Hepatic stellate cell (primary cell): ENCODE measurements at regions not wholly inside any gene's neighbourhood (a gene's known extent, or its start where the extent isn't known, plus 50 kb on each side); places are given as distances from the start of the nearest gene placed in this dataset.
"Not testable (repeated sequence)": the region's sequence is repeated elsewhere in the genome, so short reads cannot be mapped to it uniquely, and the experiment has no call there.

Source experiments
- DNase-seq: peaks from one replicate; pipeline ENCODE4 v3.0.0; 2011; ENCODE audit warnings: low spot score

DNA sequence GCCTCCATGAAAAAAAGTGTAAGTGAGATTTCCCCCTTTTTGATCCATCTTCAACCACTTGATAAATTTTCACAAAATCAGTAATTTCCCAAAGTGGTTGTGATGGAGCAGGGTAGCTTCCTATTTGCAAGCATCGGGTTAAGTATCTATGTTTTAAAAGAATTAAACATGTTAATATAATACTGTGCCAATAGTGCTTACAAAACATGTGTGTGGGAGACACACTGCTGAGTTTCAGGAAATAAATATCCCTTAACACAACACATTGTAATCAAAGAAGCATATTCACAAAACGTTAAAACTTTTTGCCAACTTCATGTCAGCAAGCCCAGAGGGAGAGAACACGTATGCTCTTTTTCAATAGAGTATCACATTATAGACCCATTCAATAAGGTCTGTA is 526.9 kb downstream of the TTLL7 start:
- not testable (repeated sequence) for DNase-seq

DNA sequence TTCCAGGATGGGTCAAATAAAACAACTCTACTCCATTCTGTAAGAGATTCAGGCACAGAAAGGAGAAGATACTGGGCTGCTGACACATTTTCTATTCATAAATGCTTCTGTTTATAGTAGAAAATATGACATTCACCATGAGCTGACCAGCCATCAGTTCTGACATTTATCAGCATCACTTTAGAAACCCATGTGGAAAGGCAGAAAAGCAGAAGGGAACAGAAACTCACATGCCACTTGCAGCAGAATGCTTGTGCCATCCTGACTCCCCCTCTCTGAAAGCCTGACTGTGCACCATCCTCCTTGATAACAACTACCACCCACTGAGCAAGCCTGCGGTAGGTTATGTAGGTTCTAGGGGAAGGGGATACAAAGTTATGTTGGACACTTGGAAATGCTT is 527.7 kb downstream of the TTLL7 start:
- DNase-seq = not testable (repeated sequence)

DNA sequence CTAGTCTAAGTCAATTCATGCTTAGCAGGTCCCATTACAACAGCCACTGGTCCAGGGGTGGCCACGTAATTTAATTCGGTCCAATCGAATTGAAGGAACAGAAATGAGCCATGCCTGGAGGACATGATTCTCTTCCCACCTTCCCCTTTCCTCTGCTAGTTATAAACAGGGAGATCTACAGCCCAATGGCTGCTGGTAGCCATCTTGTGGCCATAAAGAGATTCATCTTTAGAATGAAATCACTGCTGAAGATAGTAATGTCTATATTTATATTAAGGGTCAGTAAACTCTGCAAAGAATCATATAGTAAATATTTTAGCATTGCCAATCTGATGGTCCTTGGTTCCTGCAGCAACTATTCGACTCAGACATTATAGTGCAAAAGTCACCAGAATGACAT is 530.6 kb downstream of the TTLL7 start:
- not testable (repeated sequence) for DNase-seq

GRCh38 chr1:83457735-83458248 is 541.1 kb downstream of the TTLL7 start:
- DNase-seq = not testable (repeated sequence)

GRCh38 chr1:83457281-83457680 is 541.7 kb downstream of the TTLL7 start:
- DNase-seq = not testable (repeated sequence)

GRCh38 chr1:83455753-83456152 is 543.2 kb downstream of the TTLL7 start:
- not testable (repeated sequence) for DNase-seq

DNA sequence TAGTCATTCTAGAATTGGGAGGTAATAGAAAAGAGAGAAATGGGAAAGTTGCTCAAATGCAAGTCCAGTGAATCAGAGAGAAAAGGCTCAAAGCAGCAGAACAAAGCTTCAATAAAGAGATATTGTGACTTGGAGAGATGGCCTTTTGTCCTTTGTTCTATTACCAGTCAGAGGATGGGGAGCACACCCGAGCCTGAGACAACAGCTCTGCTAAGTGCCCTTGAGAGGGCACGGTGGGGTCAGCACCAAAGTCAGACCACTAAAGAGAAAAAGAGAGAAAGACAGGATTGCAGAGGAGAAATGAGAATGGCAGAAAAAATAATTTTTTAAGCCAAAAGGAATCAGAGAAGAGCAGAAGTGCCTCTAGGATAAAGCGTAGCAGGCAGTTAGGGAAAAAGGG is 553.1 kb downstream of the TTLL7 start:
- DNase-seq = not testable (repeated sequence)

DNA sequence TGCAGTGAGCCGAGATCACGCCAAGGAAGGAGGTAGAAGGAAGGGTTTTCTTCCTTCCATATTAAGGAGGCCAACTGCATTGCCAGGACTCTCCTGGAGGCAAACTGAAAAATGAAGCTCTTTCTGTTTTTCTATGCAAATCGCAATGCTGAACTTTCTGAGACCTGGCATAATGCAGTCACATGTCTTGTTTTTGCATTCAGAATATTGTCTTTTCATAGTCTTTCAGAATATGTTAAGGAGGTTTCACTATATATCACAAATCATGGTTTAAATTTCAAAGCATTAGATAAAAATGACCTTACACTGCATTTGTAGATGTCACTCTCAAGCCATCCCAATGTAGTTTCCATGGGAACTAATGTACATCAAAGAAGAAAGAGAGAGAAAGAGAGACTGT is 556.5 kb downstream of the TTLL7 start:
- DNase-seq = not testable (repeated sequence)

DNA sequence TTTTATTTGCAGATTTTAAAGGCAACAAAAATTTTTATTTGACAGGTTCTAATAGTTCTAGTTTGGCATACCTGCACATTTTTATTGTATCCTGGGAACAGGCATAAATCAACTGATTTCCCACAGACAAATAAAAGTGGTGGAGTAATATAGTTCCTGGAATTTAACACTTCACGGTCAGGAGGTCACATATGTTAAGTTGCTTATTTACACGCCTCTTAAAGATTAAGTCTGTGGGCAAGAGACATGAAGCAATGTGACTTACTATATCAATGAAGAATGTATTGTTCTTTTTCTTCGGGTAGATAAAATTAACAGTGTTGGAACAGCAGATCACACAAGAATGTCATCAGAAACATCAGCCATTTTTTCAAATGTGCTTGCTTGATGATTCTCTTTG is 558.3 kb downstream of the TTLL7 start:
- DNase-seq = not testable (repeated sequence)

DNA sequence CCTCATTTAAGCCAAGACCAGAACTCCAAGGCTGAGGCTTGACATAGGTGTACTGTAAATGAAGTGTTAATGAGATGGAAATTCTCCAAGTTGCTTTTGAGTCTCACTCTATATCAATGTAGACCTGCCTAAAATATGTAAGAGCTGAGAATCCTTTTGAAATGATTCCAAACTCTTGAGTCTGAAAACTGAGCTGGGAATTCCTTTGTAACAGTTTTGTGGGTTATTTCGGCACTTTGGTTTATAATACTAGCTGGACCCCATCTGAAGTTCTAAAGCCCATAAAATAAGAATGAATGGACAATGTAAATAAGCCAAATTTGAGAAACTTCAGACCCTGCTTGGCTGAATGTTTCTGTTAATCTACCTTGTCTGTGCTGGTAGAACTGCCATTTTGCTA is 558.9 kb downstream of the TTLL7 start:
- not testable (repeated sequence) for DNase-seq

- DNase-seq = not testable (repeated sequence)
Observed at GRCh38 chr1:83438316-83438715, 560.6 kb downstream of the TTLL7 start.

DNA sequence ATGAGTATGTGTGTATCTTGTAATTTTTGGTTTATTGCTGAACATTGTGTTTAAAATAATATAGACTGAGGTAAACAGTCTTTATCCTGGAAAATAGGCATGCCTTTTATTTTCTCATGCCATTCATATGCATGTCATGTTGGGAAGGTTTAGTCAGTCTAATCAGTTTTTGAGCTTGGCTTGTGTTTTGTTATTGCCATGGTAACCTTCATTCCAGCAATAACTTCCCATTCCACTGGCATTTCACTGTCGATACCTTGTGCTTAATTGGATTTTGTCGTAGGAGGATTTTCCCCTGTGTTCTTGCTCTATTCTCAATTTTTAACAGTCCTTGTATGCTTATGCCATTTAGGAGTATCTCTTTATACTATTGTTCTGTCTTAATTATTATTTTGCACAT is 563.6 kb downstream of the TTLL7 start:
- peak; percentile 1 for DNase-seq

GRCh38 chr1:83427566-83427965 is 571.4 kb downstream of the TTLL7 start:
- DNase-seq = not testable (repeated sequence)

DNA sequence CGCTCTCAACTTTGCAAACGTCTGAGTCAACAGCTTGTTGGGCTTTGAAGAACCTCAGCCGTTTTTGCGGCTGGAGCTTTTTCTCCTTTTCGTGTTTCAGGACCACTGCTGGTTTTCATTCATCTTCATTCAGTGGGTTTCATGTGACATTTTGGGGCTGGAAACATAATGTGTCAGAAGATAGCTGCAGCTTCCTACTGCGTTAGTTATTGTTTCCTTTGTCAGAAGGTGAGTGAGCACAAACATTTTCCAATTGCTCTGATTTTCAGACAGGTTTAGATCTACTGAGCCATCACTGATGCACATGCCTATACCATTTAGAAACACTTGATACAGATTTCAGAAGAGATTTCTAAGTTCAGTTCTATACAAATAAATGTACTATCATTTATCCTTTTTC is 575.5 kb downstream of the TTLL7 start:
- DNase-seq = not testable (repeated sequence)

DNA sequence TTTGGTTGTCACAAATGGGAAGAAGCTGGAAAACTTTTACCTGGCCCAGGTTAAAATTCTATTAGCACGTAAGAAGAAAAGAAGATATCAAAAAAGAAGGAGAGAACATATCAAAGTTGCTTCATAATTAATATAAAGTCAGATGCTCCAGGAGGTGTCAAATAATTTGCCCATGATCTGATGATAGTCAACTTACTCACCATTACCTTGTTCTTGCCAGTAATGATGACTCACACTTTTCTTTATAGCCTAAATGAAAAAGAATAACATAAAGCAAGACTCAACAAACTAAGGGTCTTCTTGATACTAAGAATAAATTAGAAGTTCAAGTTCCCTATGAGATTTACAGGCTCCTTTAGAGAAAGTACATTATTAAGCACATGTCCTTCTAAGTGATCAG is 580.4 kb downstream of the TTLL7 start:
- no peak for DNase-seq

- DNase-seq = not testable (repeated sequence)
Observed at GRCh38 chr1:83413839-83414107, 585.2 kb downstream of the TTLL7 start.

GRCh38 chr1:83410746-83411413 is 588.1 kb downstream of the TTLL7 start:
- DNase-seq = not testable (repeated sequence)

DNA sequence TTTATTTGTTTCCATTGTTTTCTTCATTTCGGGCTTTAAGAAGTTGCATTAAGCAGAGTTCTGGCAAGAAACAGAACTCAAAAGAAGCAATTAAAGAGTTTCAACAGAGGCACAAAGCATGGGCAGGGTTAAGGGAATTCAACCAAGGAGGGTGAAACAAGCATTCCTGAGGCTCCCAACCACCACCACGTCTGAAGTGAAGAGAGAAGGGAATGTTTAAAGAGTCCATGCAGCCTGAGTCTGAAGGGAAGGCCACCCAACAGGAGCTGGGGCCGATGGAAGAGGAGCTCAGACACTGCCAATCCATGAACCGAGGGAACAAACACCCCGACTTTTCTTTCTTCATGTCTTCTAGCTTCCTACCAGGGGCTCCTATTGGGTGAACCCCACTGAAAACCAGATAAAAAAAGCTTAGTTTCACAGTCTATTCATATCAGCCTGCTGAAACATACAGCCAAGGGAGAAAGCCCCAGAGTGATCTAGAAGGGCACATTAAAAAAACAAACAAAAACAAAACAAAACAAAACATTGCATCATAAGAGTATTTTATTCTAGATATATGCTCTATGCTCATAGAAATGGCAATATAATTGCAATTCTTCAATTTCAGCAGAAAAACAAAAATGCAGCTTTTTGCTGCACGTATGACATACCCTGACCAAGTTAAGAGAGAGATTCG is 592.1 kb downstream of the TTLL7 start:
- not testable (repeated sequence) for DNase-seq

- DNase-seq = not testable (repeated sequence)
Observed at GRCh38 chr1:83405789-83406188, 593.1 kb downstream of the TTLL7 start.

GRCh38 chr1:83403500-83403899 is 595.4 kb downstream of the TTLL7 start:
- not testable (repeated sequence) for DNase-seq

GRCh38 chr1:83401146-83401545 is 597.8 kb downstream of the TTLL7 start:
- not testable (repeated sequence) for DNase-seq

GRCh38 chr1:83400173-83400572 is 598.8 kb downstream of the TTLL7 start:
- not testable (repeated sequence) for DNase-seq

DNA sequence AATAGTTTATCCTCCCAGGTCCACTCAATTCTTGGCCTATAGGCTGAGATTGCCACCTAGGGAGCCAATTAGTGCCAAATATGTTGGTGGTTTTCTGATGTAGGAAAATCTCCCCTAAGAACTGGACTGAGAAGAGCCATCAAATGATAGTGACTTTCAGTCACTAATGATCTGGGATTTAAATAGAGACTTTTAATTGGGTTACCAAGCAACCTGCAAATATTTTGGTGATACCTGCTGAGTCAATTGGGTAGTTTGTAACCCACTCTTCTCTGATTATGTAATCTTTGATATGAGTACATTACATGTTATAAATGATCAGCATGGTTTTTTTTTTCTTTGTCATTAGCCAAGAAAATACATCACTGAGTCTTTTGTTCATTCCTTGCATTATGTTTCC is 600.8 kb downstream of the TTLL7 start:
- not testable (repeated sequence) for DNase-seq

- DNase-seq = not testable (repeated sequence)
Observed at GRCh38 chr1:83395130-83395529, 603.8 kb downstream of the TTLL7 start.
